SJSA1 (cell line): ENCODE measurements at regions not wholly inside any gene's neighbourhood (a gene's known extent, or its start where the extent isn't known, plus 50 kb on each side); places are given as distances from the start of the nearest gene placed in this dataset.

Experiments
- DNase-seq, 2 experiments: peaks; one replicate each; pipeline ENCODE4 v3.0.0-alpha.2; 2015 to 2020; ENCODE audit warnings: low spot score in 2 of 2, low read depth in 1 of 2
- H3K27ac ChIP-seq: fragments of 250-450 bp; sonication (Bioruptor Pico); 2 replicates; pipeline ENCODE4 v1.5.1; 2020; ENCODE audit warnings: mild to moderate bottlenecking, moderate library complexity
- H3K27me3 ChIP-seq: fragments of 250-450 bp; sonication (Bioruptor Pico); replicated peaks from 2 replicates; pipeline ENCODE4 v1.5.1; 2020; ENCODE audit warnings: mild to moderate bottlenecking, moderate library complexity
- H3K36me3 ChIP-seq: fragments of 250-450 bp; sonication (Bioruptor Pico); 2 replicates; pipeline ENCODE4 v1.5.1; 2020; ENCODE audit warnings: mild to moderate bottlenecking
- H3K4me1 ChIP-seq: fragments of 250-450 bp; sonication (Bioruptor Pico); replicated peaks from 2 replicates; pipeline ENCODE4 v1.6.1; 2021; ENCODE audit warnings: mild to moderate bottlenecking
- H3K4me3 ChIP-seq: fragments of 250-450 bp; sonication (Bioruptor Pico); 2 replicates; pipeline ENCODE4 v1.5.1; 2020; ENCODE audit warnings: mild to moderate bottlenecking
- H3K9me3 ChIP-seq: fragments of 250-450 bp; sonication (Bioruptor Pico); replicated peaks from 2 replicates; pipeline ENCODE4 v1.5.1; 2020; ENCODE audit warnings: mild to moderate bottlenecking

DNA sequence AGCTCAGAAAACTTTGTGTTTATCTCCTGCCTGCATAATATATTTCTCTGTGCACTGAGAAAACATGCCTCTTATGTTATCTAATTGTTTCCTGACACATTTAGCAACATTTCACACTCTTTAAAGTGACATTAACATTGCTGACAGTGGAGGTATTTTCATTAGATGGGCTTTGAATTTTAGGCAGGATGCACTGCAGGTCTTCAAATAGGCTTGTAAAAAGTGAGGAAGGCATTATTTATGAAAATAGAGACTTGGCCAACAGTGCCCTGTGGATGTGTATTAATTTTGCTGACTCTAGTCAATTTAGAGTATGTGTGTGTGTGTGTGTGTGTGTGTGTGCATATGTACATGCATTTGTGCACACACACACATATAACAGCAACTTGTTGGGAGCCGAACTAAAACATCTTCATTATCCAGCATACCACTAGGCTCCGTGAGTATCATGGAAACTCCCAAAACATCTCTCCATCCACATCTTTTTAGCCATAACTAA is 429.5 kb upstream of the WWC1 start:
- no peaks in the 10 kb centered on the region for H3K36me3 ChIP-seq
- no peak overlapping the region for H3K4me3 ChIP-seq
- H3K27me3 ChIP-seq, result no peaks in the 10 kb centered on the region
- H3K27ac ChIP-seq, result no peak overlapping the region
- no peaks in the 10 kb centered on the region for H3K9me3 ChIP-seq
- no peaks in the 10 kb centered on the region for H3K4me1 ChIP-seq
- no peak for DNase-seq

DNA sequence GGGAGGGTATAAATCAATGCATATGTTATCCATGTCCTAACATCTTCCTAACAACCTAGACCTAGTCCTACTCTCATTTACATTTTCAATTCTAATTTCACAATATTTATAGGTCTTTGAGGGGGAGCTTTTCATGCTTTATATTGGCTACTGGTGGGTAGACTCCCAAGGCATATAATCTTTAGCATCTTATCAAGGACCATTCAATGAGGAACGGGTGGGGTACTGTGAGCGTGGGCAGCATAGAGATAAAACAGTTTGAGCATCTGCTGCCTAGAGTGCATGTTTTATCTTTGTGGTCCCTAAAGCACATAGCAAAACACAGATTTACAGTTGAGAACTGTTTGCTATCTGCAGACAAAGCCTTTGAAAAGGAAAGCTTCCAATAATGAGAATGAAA is 427.6 kb upstream of the WWC1 start:
- DNase-seq, result no peak
- no peaks in the 10 kb centered on the region for H3K27me3 ChIP-seq

DNA sequence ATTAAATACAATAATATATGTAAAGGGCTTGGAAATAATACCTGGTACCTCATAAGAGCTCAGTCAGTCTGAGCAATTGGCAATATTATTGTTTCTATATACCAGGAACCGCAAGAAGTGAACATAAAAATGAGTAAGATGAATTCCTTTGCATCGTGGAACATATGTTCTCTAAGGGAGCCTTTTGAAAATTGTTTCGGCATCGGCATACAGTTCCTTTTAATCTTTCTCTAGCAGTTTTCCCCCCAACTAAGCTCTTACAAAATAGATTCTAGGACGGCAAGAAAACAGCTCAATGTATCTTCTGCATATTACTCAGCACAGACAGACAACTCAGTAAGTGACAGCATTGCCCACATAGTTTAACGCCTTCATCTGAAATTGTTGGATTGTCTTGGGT is 426.6 kb upstream of the WWC1 start:
- no peak for DNase-seq
- H3K9me3 ChIP-seq, result no peaks in the 10 kb centered on the region
- H3K27ac ChIP-seq, result no peak overlapping the region
- no peak overlapping the region for H3K4me3 ChIP-seq
- H3K36me3 ChIP-seq, result no peaks in the 10 kb centered on the region
- H3K27me3 ChIP-seq, result no peaks in the 10 kb centered on the region
- no peaks in the 10 kb centered on the region for H3K4me1 ChIP-seq

More for the DNA sequence above, 427.6 kb upstream of the WWC1 start:
- H3K9me3 ChIP-seq, result no peaks in the 10 kb centered on the region
- no peak overlapping the region for H3K27ac ChIP-seq
- H3K4me3 ChIP-seq, result no peak overlapping the region
- H3K4me1 ChIP-seq, result no peaks in the 10 kb centered on the region
- H3K36me3 ChIP-seq, result no peaks in the 10 kb centered on the region

DNA sequence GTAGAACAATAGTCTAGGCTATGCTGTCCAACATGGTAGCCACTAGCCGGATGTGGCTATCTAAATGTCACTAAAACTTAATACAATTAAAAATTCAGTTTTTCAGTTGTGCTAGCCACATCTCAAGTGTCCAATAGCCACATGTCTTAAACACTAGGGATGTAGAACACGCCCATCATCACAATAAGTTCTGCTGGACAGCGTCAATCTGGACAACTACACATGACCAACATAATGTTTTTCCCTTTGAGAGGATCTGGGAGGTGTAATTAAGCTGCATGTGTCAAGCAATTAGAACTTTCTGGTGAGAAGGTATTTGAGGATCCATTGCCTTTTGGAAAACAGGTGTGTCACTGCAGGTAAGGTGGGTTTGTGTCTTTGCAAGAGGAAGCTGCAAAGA is 424.6 kb upstream of the WWC1 start:
- Histone ChIP-seq H3K27me3 (no peaks in the 10 kb centered on the region), H3K4me1 (no peaks in the 10 kb centered on the region), H3K9me3 (no peaks in the 10 kb centered on the region), H3K4me3 (no peak overlapping the region), H3K27ac (no peak overlapping the region), H3K36me3 (no peaks in the 10 kb centered on the region)
- no peak for DNase-seq

DNA sequence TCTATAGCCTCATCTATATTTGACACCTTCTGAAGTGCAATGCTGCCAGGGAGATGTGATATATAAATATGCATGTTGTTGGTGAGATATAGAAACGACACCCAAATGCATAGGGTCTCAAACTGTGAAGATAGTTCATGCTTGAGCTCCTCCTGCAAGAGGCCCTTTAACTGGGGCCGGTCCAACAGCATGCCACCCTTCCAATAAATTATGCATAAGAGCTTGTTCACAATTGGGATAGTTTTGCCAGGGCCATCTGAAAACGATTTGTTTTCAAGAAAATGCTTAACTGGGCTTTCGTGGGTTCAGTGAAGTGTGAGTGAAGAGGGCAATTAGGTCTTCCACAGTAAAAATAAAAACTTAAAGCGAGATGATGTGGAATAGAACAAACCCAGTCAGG is 424.2 kb upstream of the WWC1 start:
- H3K9me3 ChIP-seq, result no peaks in the 10 kb centered on the region
- H3K4me3 ChIP-seq, result no peak overlapping the region
- H3K27me3 ChIP-seq, result no peaks in the 10 kb centered on the region
- no peak for DNase-seq
- H3K4me1 ChIP-seq, result no peaks in the 10 kb centered on the region
- no peak overlapping the region for H3K27ac ChIP-seq
- no peaks in the 10 kb centered on the region for H3K36me3 ChIP-seq

DNA sequence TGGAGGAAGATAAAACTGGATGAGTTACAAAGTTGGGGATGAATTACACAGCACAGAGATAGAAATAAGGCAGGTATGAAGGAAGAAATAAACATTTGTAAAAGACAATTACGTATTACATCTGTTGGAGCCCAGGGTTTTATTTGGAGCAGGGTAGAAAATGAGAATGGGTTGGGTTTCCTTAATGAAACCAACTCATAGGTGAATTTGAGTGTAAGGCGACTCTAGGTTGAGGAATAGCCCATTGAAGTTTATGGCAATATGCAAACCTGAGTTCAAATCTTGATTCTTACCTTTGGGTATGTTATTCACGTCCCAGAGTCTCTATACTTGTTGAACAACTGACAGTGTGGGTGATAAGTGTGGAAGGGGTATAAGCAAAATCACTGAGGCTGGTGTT is 422.3 kb upstream of the WWC1 start:
- no peaks in the 10 kb centered on the region for H3K36me3 ChIP-seq
- no peak overlapping the region for H3K4me3 ChIP-seq
- no peak for DNase-seq
- H3K4me1 ChIP-seq, result no peaks in the 10 kb centered on the region
- H3K9me3 ChIP-seq, result no peaks in the 10 kb centered on the region
- no peaks in the 10 kb centered on the region for H3K27me3 ChIP-seq
- no peak overlapping the region for H3K27ac ChIP-seq

DNA sequence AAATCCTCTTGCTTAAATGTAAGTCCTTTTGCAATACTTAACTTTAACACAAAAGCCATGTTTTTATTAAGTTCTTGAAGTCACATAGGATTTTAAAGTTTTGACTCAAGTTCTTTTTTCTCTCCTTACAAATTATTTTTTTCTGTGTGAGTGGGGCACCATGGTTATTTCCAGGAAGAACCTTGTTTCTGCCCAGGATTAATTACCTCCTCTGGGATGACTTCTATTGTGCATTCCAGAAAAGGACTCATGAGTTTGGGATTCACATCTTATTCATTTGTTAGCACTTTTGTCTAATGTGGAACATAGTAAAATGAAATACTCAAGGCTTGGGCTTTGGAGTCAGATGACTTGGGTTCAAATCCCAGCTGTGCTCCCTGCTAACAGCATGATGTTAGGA is 421.4 kb upstream of the WWC1 start:
- H3K4me1 ChIP-seq, result no peaks in the 10 kb centered on the region
- no peaks in the 10 kb centered on the region for H3K27me3 ChIP-seq
- no peak for DNase-seq
- no peak overlapping the region for H3K4me3 ChIP-seq
- H3K27ac ChIP-seq, result no peak overlapping the region
- H3K9me3 ChIP-seq, result 0 out of 2 replicates have a peak, but pooled peaks cover 3% of the 10 kb centered on the region
- H3K36me3 ChIP-seq, result no peaks in the 10 kb centered on the region

DNA sequence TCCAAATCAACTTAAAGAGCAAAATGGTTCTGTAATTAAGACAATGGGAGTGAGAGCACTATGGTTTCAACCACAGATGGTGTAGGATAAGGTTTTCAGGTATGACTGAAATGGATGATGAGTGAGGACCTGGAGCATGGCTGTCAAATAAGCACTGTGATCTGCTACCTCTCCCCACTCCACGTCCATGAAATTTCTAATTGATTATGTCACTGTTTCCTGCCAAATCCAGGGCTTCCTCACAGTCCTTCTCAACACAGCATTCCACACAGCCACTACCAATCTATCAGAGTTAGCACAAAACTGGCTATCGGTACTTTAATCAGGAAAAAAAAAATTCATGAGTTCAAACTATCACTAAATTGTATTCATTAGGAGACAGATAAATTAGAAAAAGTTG is 420.4 kb upstream of the WWC1 start:
- Histone ChIP-seq H3K9me3 (0 out of 2 replicates have a peak, but pooled peaks cover 3% of the 10 kb centered on the region), H3K27ac (no peak overlapping the region), H3K4me1 (no peaks in the 10 kb centered on the region), H3K4me3 (no peak overlapping the region), H3K36me3 (no peaks in the 10 kb centered on the region), H3K27me3 (no peaks in the 10 kb centered on the region)
- no peak for DNase-seq

DNA sequence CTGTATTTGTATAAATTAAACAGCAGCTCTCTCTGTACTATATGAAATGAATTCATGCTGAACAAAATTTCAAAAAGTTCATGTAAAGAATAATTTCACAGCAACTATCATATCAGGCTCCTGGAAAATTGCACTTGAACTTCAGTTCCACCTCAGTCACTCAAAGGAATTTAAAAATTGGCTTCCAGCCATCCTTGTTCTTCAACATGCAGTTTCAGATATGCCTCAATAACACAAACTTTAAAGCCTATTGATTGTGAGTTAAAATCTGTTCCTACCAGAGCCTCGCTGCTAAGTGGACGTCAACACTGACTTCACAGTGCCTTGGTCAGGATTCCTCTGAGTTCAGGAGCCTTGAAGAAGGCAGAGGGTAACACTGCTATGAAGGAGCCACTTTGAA is 418.7 kb upstream of the WWC1 start:
- no peak overlapping the region for H3K27ac ChIP-seq
- DNase-seq, result no peak
- H3K4me1 ChIP-seq, result 0 out of 2 replicates have a peak, but pooled peaks cover 7% of the 10 kb centered on the region
- H3K36me3 ChIP-seq, result no peaks in the 10 kb centered on the region
- no peaks in the 10 kb centered on the region for H3K27me3 ChIP-seq
- no peak overlapping the region for H3K4me3 ChIP-seq
- H3K9me3 ChIP-seq, result 0 out of 2 replicates have a peak, but pooled peaks cover 3% of the 10 kb centered on the region

DNA sequence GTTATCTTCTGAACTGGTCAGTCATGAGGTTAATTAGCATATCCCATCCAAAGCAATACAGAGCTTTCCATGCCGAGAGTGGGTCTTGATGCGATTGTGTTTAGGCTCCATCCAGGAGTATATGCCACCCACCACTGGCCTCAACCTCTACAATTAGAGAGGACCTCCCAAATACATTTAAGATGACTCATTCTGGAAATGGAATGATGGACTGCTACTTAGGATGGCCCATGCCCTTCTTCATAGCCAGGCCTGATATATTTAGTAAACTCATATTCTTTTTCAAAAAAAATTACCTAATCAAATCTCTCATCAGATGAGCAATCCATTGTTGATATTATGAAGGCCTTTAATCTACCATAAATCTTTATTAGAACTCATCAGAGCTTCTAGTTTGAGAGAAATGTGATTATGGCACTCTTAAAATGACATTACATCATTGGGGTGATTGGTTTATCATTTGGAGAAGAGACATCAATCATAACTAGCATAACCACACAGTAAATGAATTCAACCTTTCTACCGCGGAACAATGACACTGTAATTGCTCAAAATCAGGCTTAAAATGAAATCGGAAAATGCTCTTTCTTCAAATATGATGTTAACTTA is 414.2 kb upstream of the WWC1 start:
- no peak overlapping the region for H3K27ac ChIP-seq
- H3K4me1 ChIP-seq, result 0 out of 2 replicates have a peak, but pooled peaks cover 7% of the 10 kb centered on the region
- no peak overlapping the region for H3K4me3 ChIP-seq
- H3K36me3 ChIP-seq, result no peaks in the 10 kb centered on the region
- no peak for DNase-seq
- H3K9me3 ChIP-seq, result 0 out of 2 replicates have a peak, but pooled peaks cover 6% of the 10 kb centered on the region
- H3K27me3 ChIP-seq, result no peaks in the 10 kb centered on the region

DNA sequence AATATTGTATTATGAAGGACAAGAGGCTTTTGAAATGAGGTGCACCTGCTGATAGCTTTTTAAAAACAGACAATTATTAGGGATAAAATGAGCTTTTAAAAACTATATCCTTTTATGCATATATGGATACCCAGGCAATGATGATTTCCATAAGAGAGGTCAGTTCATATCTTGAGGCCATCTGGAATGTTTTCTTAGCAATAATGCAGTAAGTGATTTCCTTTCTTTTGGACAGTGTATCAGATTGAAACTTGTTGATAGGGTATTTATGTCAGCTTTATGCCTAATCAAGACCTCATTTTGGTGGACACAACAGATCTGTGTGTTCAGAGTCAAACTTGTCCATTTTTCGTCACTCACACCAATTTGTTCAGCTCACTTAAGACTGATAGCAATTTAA is 413.5 kb upstream of the WWC1 start:
- H3K27me3 ChIP-seq, result no peaks in the 10 kb centered on the region
- H3K36me3 ChIP-seq, result no peaks in the 10 kb centered on the region
- DNase-seq, result no peak

DNA sequence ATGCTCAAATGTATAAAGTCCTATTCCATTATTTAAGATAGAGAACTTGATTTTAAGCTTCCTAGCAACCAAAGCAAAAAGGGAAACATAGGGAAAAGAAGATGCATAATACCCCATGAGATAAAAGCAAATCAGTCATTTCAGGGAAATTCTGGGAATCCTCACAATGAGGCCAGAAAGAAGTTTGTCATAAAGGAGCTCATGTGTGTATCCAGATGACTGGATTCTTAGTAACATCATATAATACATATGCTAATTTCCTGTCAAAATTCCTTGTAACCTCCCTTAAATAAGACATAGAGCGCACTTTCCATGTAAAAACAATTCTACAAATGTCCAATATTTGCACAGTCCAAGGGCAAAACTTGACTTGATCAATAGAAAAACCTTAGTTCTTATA is 411.0 kb upstream of the WWC1 start:
- Histone ChIP-seq H3K4me1 (0 out of 2 replicates have a peak, but pooled peaks cover 7% of the 10 kb centered on the region), H3K36me3 (no peaks in the 10 kb centered on the region), H3K9me3 (0 out of 2 replicates have a peak, but pooled peaks cover 7% of the 10 kb centered on the region), H3K27me3 (no peaks in the 10 kb centered on the region), H3K27ac (no peak overlapping the region), H3K4me3 (no peak overlapping the region)
- no peak for DNase-seq

More for the DNA sequence above, 413.5 kb upstream of the WWC1 start:
- Histone ChIP-seq H3K9me3 (0 out of 2 replicates have a peak, but pooled peaks cover 10% of the 10 kb centered on the region), H3K4me3 (no peak overlapping the region), H3K4me1 (0 out of 2 replicates have a peak, but pooled peaks cover 7% of the 10 kb centered on the region), H3K27ac (no peak overlapping the region)

DNA sequence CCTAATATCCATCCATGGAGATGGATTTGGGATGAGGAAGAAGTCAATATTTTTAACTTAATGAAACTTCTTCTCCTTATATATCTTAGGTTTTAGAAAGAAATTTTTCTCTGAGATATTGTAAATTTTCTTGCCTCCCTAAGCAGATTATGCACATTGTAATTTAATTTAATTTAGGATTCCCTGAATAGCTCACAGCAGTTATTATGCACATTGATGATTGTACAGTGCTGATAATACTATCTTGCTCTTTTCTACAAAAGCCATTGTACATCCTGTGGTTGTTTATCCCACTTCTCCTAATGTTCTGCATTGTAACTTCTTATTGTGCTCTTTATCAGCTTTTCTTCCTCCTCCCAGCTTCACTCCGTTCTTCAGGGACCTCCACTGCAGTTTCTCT is 410.4 kb upstream of the WWC1 start:
- H3K4me3 ChIP-seq, result no peak overlapping the region
- H3K36me3 ChIP-seq, result no peaks in the 10 kb centered on the region
- H3K9me3 ChIP-seq, result 0 out of 2 replicates have a peak, but pooled peaks cover 7% of the 10 kb centered on the region
- H3K27ac ChIP-seq, result no peak overlapping the region
- H3K27me3 ChIP-seq, result no peaks in the 10 kb centered on the region
- peaks cover 7% of the 10 kb centered on the region; the same call in 1 of the 2 replicates for H3K4me1 ChIP-seq
- no peak for DNase-seq

DNA sequence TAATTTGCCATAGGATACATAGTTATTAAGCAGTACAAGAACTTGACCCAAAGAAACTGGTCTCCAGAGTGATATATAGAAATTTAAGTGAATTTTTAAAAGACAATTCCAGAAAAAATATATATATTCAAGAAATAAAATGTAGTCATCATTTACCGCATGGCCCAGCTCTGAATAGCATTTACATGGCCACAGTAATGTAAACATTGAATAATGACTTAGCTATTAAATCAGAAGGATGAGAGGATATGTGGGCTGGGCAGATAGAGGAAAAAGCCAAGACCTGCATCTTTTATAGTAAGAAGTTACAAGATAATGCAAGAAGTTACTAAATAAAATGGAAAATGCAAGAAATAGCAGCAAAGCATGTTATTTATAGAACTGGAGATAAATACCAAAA is 405.2 kb upstream of the WWC1 start:
- Histone ChIP-seq H3K27me3 (no peaks in the 10 kb centered on the region), H3K9me3 (0 out of 2 replicates have a peak, but pooled peaks cover 7% of the 10 kb centered on the region), H3K36me3 (no peaks in the 10 kb centered on the region), H3K4me3 (no peak overlapping the region), H3K4me1 (no peaks in the 10 kb centered on the region; the same call in 1 of the 2 replicates), H3K27ac (no peak overlapping the region)
- DNase-seq, result no peak
